Gastrocnemius medialis (tissue), 4 donors: ENCODE measurements at regions not wholly inside any gene's neighbourhood (a gene's known extent, or its start where the extent isn't known, plus 50 kb on each side); places are given as distances from the start of the nearest gene placed in this dataset.

Experiments used
- ATAC-seq, 2 donors: fragments of 150-250 bp; one replicate each; pipeline ENCODE4 v1.9.1; 2016
- DNase-seq, 2 donors: peaks; one replicate each; pipeline ENCODE4 v3.0.0-alpha.2; 2019
- H3K27ac ChIP-seq, 4 donors: fragments of 200-600 bp; sonication (generic); 1 replicate in 1 of 4; 2 replicates in 3 of 4; pipeline ENCODE4 v1.5.1; 2016 to 2018; ENCODE audit warnings: mild to moderate bottlenecking in 2 of 4, moderate library complexity in 1 of 4
- H3K27me3 ChIP-seq, 3 donors: fragments of 200-600 bp; sonication (generic) in 2 of 3; 1 replicate in 1 of 3; 2 replicates in 2 of 3; pipeline versions ENCODE4 v1.5.1 to v1.6.0; 2016 to 2019; ENCODE audit warnings: mild to moderate bottlenecking in 1 of 3, moderate library complexity in 1 of 3
- H3K36me3 ChIP-seq, 2 donors: fragments of 200-600 bp; sonication (generic) in 1 of 2; one replicate each; pipeline ENCODE4 v1.5.1; 2017 to 2018
- H3K4me1 ChIP-seq, 2 donors: fragments of 200-600 bp; sonication (generic) in 1 of 2; one replicate each; pipeline ENCODE4 v1.5.1; 2016 to 2017; ENCODE audit warnings: mild to moderate bottlenecking in 2 of 2
- H3K4me3 ChIP-seq, 4 donors: fragments of 200-600 bp; sonication (generic) in 3 of 4; 1 replicate in 1 of 4; 2 replicates in 3 of 4; pipeline ENCODE4 v1.5.1; 2016 to 2019; ENCODE audit warnings: mild to moderate bottlenecking in 2 of 4
- H3K9me3 ChIP-seq, 3 donors: fragments of 200-600 bp; sonication (generic) in 2 of 3; 1 replicate in 1 of 3; 2 replicates in 2 of 3; pipeline ENCODE4 v1.5.1; 2016 to 2019
- POLR2A ChIP-seq, 2 donors: fragments of 450-650 bp; IDR thresholded peaks; one replicate each; pipeline ENCODE4 v1.6.1; 2017; ENCODE audit warnings: antibody characterized with exemption in 2 of 2, mild to moderate bottlenecking in 2 of 2, moderate library complexity in 2 of 2
- in situ Hi-C, 4 donors: fragments of 200-750 bp; cut with MboI; loops; one replicate each; pipeline versions ENCODE4 v1.15.0 to v1.8.0; 2017; ENCODE audit warnings: low sequenced_read_pairs in 4 of 4
- intact Hi-C: fragments of 100-400 bp; cut with DNase I; formaldehyde crosslinking; loops from one replicate; pipeline ENCODE4 v1.15.1; 2023; ENCODE audit warnings: low total_unique reads
- TF ChIP-seq, protein P1 (sequence below), 5 experiments: fragments of 450-650 bp in 3 of 5; fragments of 200-600 bp in 2 of 5; sonication (generic) in 2 of 5; IDR thresholded peaks in 4 of 5; conservative IDR thresholded peaks in 1 of 5; 1 replicate in 4 of 5; 2 replicates in 1 of 5; pipeline ENCODE4 v1.5.1; 2016 to 2019; ENCODE audit warnings: antibody characterized with exemption in 5 of 5, mild to moderate bottlenecking in 3 of 5, moderate library complexity in 3 of 5

DNA sequence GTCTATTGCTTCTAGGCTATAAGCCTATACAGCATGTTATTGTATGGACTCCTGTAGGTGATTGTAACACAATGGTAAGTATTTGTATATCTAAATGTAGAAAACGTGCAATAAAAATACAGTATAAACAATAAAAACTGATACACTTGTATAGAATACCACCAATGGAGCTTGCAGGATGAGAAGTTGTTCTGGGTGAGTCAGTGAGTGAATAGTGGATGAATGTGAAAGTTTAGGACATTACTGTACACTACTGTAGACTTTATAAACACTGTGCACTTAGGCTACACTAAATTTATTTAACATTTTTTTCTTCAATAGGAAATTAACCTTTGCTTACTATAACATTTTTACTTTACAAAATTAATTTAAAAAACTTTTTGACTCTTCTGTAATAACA lies 679.2 kb upstream of the ZNF804A start:
- TF ChIP-seq, protein P1, sequence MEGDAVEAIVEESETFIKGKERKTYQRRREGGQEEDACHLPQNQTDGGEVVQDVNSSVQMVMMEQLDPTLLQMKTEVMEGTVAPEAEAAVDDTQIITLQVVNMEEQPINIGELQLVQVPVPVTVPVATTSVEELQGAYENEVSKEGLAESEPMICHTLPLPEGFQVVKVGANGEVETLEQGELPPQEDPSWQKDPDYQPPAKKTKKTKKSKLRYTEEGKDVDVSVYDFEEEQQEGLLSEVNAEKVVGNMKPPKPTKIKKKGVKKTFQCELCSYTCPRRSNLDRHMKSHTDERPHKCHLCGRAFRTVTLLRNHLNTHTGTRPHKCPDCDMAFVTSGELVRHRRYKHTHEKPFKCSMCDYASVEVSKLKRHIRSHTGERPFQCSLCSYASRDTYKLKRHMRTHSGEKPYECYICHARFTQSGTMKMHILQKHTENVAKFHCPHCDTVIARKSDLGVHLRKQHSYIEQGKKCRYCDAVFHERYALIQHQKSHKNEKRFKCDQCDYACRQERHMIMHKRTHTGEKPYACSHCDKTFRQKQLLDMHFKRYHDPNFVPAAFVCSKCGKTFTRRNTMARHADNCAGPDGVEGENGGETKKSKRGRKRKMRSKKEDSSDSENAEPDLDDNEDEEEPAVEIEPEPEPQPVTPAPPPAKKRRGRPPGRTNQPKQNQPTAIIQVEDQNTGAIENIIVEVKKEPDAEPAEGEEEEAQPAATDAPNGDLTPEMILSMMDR (IDR thresholded peaks at IDR 0.05 in 4 of 5, conservative IDR thresholded peaks at IDR 0.05 in 1 of 5): no peak
- no peak for TF ChIP-seq POLR2A (IDR thresholded peaks at IDR 0.05)
- H3K4me3 ChIP-seq: no peak overlapping the region
- DNase-seq (no peak), ATAC-seq (no peak)
- in situ Hi-C loops (no loop called here), intact Hi-C loops (no loop called here)
- H3K27ac ChIP-seq: no peak overlapping the region
- H3K4me1 ChIP-seq: no peaks in the 10 kb centered on the region
- H3K36me3 ChIP-seq: no peaks in the 10 kb centered on the region
- no peaks in the 10 kb centered on the region for H3K9me3 ChIP-seq
- H3K27me3 ChIP-seq: no peaks in the 10 kb centered on the region

DNA sequence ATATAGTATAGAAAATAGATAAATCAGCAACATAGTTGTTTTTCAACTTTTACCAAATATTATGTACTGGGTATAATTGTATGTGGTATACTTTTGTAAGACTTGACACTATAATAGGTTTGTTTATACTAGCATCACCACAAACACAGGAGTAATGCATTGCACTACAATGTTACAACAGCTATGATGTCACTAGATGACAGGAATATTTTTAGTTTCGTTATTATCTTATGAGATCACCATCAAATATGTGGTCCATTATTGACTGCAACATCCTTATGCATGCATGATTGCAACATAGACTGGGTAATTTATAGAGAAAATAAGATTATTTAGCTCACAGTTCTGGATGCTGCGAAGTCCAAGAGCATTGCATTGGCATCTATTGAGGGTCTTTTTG lies 678.4 kb upstream of the ZNF804A start:
- Histone ChIP-seq H3K36me3 (no peaks in the 10 kb centered on the region), H3K27me3 (no peaks in the 10 kb centered on the region), H3K9me3 (no peaks in the 10 kb centered on the region), H3K27ac (no peak overlapping the region), H3K4me3 (no peak overlapping the region), H3K4me1 (no peaks in the 10 kb centered on the region)
- intact Hi-C loops: no loop called here
- ATAC-seq (no peak), DNase-seq (no peak)
- in situ Hi-C loops: no loop called here
- TF ChIP-seq, protein P1 (IDR thresholded peaks at IDR 0.05 in 4 of 5, conservative IDR thresholded peaks at IDR 0.05 in 1 of 5): no peak
- TF ChIP-seq POLR2A (IDR thresholded peaks at IDR 0.05): no peak

DNA sequence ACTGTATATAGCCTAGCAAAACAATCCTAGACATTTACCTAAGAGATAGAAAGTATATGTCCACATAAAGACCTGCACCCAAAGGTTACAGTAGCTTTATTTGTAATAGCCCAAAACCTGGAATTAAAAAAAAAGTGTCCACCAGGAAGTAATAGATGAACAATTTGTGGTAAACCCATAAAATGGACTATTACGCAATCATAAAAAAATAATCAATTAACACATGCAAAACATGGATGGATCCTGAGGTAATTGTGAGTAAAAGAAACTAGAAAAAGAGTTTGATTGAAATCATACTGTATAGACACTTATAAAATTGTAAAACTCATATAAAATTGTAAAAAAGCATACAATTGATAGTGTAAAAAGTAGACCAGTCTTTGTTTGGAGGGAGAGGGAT lies 673.0 kb upstream of the ZNF804A start:
- TF ChIP-seq, protein P1 (IDR thresholded peaks at IDR 0.05 in 4 of 5, conservative IDR thresholded peaks at IDR 0.05 in 1 of 5): no peak
- no peak for TF ChIP-seq POLR2A (IDR thresholded peaks at IDR 0.05)
- intact Hi-C loops: no loop called here
- DNase-seq (no peak), ATAC-seq (no peak)
- no peaks in the 10 kb centered on the region for H3K36me3 ChIP-seq
- H3K9me3 ChIP-seq: no peaks in the 10 kb centered on the region
- no peak overlapping the region for H3K4me3 ChIP-seq
- in situ Hi-C loops: no loop called here
- no peak overlapping the region for H3K27ac ChIP-seq
- H3K27me3 ChIP-seq: no peaks in the 10 kb centered on the region
- H3K4me1 ChIP-seq: no peaks in the 10 kb centered on the region

DNA sequence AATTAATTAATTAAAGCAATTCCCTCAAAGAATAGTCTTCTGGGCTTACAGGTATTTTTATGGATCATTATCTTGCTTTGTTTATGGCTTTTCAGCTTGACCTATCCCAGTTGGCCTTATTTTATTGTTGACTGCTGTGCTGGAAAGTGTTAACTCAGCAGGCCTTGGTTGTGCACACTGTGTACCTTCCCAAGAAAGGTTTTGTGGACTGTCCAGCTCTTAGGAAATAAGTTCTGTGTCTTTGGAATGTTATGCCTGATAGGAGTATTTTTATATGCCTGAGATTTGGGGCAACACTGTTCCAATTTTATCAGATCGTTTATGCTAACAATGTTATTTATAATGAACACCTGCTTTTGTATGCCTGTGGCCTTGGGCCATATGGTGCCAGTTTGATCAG lies 671.9 kb upstream of the ZNF804A start:
- H3K36me3 ChIP-seq: no peaks in the 10 kb centered on the region
- H3K9me3 ChIP-seq: no peaks in the 10 kb centered on the region
- no peak overlapping the region for H3K4me3 ChIP-seq
- intact Hi-C loops (no loop called here), in situ Hi-C loops (no loop called here)
- H3K27ac ChIP-seq: no peak overlapping the region
- ATAC-seq (peak in 1 of 2 donors; percentile 76), DNase-seq (no peak)
- H3K27me3 ChIP-seq: no peaks in the 10 kb centered on the region
- TF ChIP-seq POLR2A (IDR thresholded peaks at IDR 0.05): no peak
- TF ChIP-seq, protein P1 (IDR thresholded peaks at IDR 0.05 in 4 of 5, conservative IDR thresholded peaks at IDR 0.05 in 1 of 5): no peak
- no peaks in the 10 kb centered on the region for H3K4me1 ChIP-seq
